DOHH2 (cell line): ENCODE measurements at regions not wholly inside any gene's neighbourhood (a gene's known extent, or its start where the extent isn't known, plus 50 kb on each side); places are given as distances from the start of the nearest gene placed in this dataset.

Source experiments
- H3F3A ChIP-seq: fragments of 200-600 bp; sonication (generic), shearing (Covaris generic); 2 replicates; pipeline ENCODE4 v1.6.0; 2016; ENCODE audit warnings: antibody characterized with exemption, mild to moderate bottlenecking; ENCODE audit not compliant: control insufficient read depth, insufficient read depth
- H3K27ac ChIP-seq: fragments of 200-600 bp; sonication (generic); 2 replicates; pipeline ENCODE4 v1.5.1; 2014; ENCODE audit warnings: low read depth, mild to moderate bottlenecking, low read length, moderate library complexity
- H3K27me3 ChIP-seq: fragments of 200-600 bp; sonication (generic); 2 replicates; pipeline ENCODE4 v1.6.1; 2014; ENCODE audit warnings: mild to moderate bottlenecking, low read length, mixed read lengths; ENCODE audit not compliant: control insufficient read depth
- H3K36me3 ChIP-seq: fragments of 200-600 bp; sonication (generic); 2 replicates; pipeline ENCODE4 v1.6.1; 2014; ENCODE audit warnings: mild to moderate bottlenecking, low read length, moderate library complexity, mixed read lengths; ENCODE audit not compliant: control insufficient read depth
- H3K4me1 ChIP-seq: fragments of 200-600 bp; sonication (generic); 2 replicates; pipeline ENCODE4 v1.6.1; 2014; ENCODE audit warnings: mild to moderate bottlenecking, low read length, mixed read lengths; ENCODE audit not compliant: control insufficient read depth
- H3K4me2 ChIP-seq: fragments of 200-600 bp; sonication (generic); 2 replicates; pipeline ENCODE4 v1.6.0; 2014; ENCODE audit warnings: mild to moderate bottlenecking, low read length, moderate library complexity
- H3K4me3 ChIP-seq: fragments of 200-600 bp; sonication (generic); 2 replicates; pipeline ENCODE4 v1.5.1; 2014; ENCODE audit warnings: mild to moderate bottlenecking, low read length, mixed read lengths
- H3K79me2 ChIP-seq: fragments of 200-600 bp; sonication (generic); 2 replicates; pipeline ENCODE4 v1.6.1; 2014; ENCODE audit warnings: mild to moderate bottlenecking, low read length, mixed read lengths; ENCODE audit not compliant: control insufficient read depth
- H3K9me2 ChIP-seq: fragments of 200-600 bp; sonication (generic); replicated peaks from 2 replicates; pipeline ENCODE4 v1.6.1; 2014; ENCODE audit warnings: mild to moderate bottlenecking, low read length, mixed read lengths; ENCODE audit not compliant: control insufficient read depth
- H3K9me3 ChIP-seq: fragments of 200-600 bp; sonication (generic); 2 replicates; pipeline ENCODE4 v1.6.1; 2014; ENCODE audit warnings: antibody characterized with exemption, low read length, mixed read lengths; ENCODE audit not compliant: control insufficient read depth, insufficient read depth
- H4K20me1 ChIP-seq: fragments of 200-600 bp; sonication (generic); 2 replicates; pipeline ENCODE4 v1.6.0; 2014; ENCODE audit warnings: low read depth, mild to moderate bottlenecking, antibody characterized with exemption, low read length, moderate library complexity; ENCODE audit not compliant: control insufficient read depth, insufficient read depth
- CTCF ChIP-seq: fragments of 200-600 bp; sonication (generic); IDR thresholded peaks from one replicate; pipeline ENCODE4 v1.5.1; 2014; ENCODE audit warnings: antibody characterized with exemption, mild to moderate bottlenecking, low read depth, low read length; ENCODE audit not compliant: poor library complexity, severe bottlenecking
- EZH2phosphoT487 ChIP-seq: fragments of 200-600 bp; sonication (generic); IDR thresholded peaks from 2 replicates; pipeline ENCODE4 v1.6.1; 2017; ENCODE audit warnings: borderline replicate concordance, mild to moderate bottlenecking, antibody characterized with exemption, low read length, moderate library complexity, mixed read lengths

DNA sequence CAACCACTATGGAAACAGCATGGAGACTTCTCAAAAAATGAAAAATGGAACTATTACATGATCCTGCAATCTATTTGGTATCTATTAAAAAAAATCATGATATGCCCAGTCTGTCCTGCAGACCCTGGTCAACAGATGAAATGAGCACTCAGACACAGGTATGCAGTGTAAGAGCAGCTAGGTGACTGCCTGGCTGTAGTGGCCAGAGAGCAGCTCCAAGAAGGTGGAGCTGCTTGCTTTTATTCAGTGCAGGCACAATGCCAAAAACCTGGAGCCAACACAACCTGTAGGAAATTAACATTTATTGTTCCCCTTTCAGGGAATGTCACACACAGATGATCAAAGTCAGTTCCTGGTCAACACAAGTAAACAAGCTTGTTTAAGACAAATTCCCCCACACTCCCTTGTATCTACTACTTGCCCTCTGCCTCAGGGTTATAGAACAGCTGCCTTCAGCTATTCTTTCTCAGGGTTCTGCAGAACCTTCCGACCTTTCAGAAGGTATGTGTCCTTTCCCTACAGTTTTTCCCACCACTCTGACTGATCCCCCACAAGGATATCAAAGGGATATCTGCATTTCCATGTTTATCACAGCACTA is 933.7 kb upstream of the SLITRK5 start:
- Histone ChIP-seq H3K4me1 (no peaks in the 10 kb centered on the region), H3K79me2 (no peaks in the 10 kb centered on the region)

DNA sequence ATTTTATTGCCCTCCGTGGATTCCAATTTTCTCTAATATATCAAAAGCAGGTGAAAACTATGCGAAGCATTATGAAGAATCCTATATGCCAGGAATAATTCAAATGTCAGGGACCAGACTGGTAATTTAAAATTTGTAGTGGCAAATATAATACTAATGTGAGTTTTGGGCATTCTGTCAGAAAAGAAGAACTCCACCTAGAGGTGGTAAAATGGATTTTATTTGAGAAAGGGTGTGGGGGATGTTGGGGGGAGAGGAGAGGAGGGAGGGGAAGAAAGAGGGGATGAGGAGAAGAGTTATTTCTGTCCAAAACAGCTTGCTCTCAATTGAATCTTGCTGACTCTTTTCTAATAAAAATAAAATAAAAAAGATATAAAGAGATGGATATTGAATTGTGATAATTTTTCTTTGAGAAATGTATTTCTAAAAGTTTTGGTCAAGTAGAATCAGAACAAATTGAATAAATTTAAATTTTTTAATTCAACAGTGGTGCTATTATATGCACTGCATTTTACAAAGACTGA is 929.3 kb upstream of the SLITRK5 start:
- no peak overlapping the region for H3K27ac ChIP-seq
- H3K4me3 ChIP-seq, result no peak overlapping the region
- no peaks in the 10 kb centered on the region for H3K9me3 ChIP-seq
- no peaks in the 10 kb centered on the region for H3F3A ChIP-seq
- H3K79me2 ChIP-seq, result no peaks in the 10 kb centered on the region
- no peak for TF ChIP-seq CTCF
- TF ChIP-seq EZH2phosphoT487, result no peak
- no peaks in the 10 kb centered on the region for H3K27me3 ChIP-seq
- H3K4me1 ChIP-seq, result no peaks in the 10 kb centered on the region
- H3K9me2 ChIP-seq, result no peaks in the 10 kb centered on the region
- no peak overlapping the region for H3K4me2 ChIP-seq
- no peaks in the 10 kb centered on the region for H4K20me1 ChIP-seq
- no peaks in the 10 kb centered on the region for H3K36me3 ChIP-seq

More for the DNA sequence above, 933.7 kb upstream of the SLITRK5 start:
- H3K4me2 ChIP-seq, result no peak overlapping the region
- H3K27ac ChIP-seq, result no peak overlapping the region
- H3K9me2 ChIP-seq, result no peaks in the 10 kb centered on the region
- no peaks in the 10 kb centered on the region for H3K9me3 ChIP-seq
- no peaks in the 10 kb centered on the region for H3K36me3 ChIP-seq
- no peaks in the 10 kb centered on the region for H3K27me3 ChIP-seq
- TF ChIP-seq CTCF (no peak), EZH2phosphoT487 (no peak)
- no peak overlapping the region for H3K4me3 ChIP-seq
- no peaks in the 10 kb centered on the region for H4K20me1 ChIP-seq
- no peaks in the 10 kb centered on the region for H3F3A ChIP-seq

GRCh38 chr13:86757236-86757978 is 913.8 kb upstream of the SLITRK5 start:
- no peaks in the 10 kb centered on the region for H3K27me3 ChIP-seq
- no peak overlapping the region for H3K4me3 ChIP-seq
- H3F3A ChIP-seq, result no peaks in the 10 kb centered on the region
- no peaks in the 10 kb centered on the region for H3K79me2 ChIP-seq
- H3K4me1 ChIP-seq, result no peaks in the 10 kb centered on the region
- TF ChIP-seq EZH2phosphoT487 (no peak), CTCF (no peak)
- no peaks in the 10 kb centered on the region for H3K36me3 ChIP-seq
- H3K9me2 ChIP-seq, result no peaks in the 10 kb centered on the region
- no peaks in the 10 kb centered on the region for H3K9me3 ChIP-seq
- no peak overlapping the region for H3K4me2 ChIP-seq
- H3K27ac ChIP-seq, result no peak overlapping the region
- H4K20me1 ChIP-seq, result no peaks in the 10 kb centered on the region
